ENCODE measurements at regions not wholly inside any gene's neighbourhood (a gene's known extent, or its start where the extent isn't known, plus 50 kb on each side); places are given as distances from the start of the nearest gene placed in this dataset.

DNA sequence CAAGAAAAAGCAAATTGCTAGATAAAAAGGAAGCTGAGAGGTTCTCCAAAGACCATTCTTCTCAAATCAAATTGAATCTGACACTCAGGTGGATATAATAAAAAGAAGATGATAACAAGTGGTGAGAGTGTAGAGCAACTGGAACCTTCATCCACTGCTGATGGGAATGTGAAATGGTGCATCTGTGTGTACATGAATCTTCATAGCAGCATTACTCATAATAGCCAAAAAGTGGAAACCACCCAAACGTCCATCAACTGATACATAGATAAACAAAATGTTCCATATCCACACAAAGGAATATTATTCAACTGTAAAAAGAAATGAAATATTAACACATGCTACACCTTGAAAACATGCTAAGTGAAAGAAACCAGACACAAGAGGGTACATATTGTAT, 357.2 kb upstream of the EPHA4 start:
- Histone ChIP-seq H3K36me3 (replicated peaks in 1 of 2; ENCODE audit: control insufficient read depth in 1 of 2, insufficient read depth in 2 of 2, low read length in 2 of 2) (no peaks in the 10 kb centered on the region), H3K79me2 (ENCODE audit: insufficient read depth, low read length) (no peaks in the 10 kb centered on the region), H3K27ac (ENCODE audit: low read depth in 1 of 2, low read length in 2 of 2) (no peak overlapping the region), H4K20me1 (ENCODE audit: insufficient read depth, low read length) (no peaks in the 10 kb centered on the region), H3K9ac (ENCODE audit: insufficient read depth, low read length, poor library complexity, severe bottlenecking) (no peak overlapping the region), H3K4me1 (ENCODE audit: control insufficient read depth in 1 of 2, insufficient read depth in 2 of 2, low read length in 2 of 2) (no peaks in the 10 kb centered on the region), H3K4me3 (replicated peaks in 1 of 3; ENCODE audit: low read depth in 2 of 3, low read length in 3 of 3) (no peak overlapping the region), H3K4me2 (replicated peaks; ENCODE audit: extremely low read depth, low read length, poor library complexity, severe bottlenecking) (no peak overlapping the region), H3K9me3 (replicated peaks in 1 of 2; ENCODE audit: control insufficient read depth in 1 of 2, insufficient read depth in 1 of 2, low read length in 2 of 2) (no peaks in the 10 kb centered on the region), H2AFZ (ENCODE audit: insufficient read depth, low read depth, low read length, poor library complexity, severe bottlenecking) (no peak overlapping the region), H3K27me3 (ENCODE audit: control insufficient read depth in 2 of 2, insufficient read depth in 2 of 2, low read length in 2 of 2) (no peaks in the 10 kb centered on the region)
- intact Hi-C loops (cut with micrococcal nuclease): no loop called here
- WGBS (ENCODE audit: insufficient coverage): no CpG with 5 or more reads among the region's 1 CpG
- Mint-ChIP-seq H3K27me3 (ENCODE audit: low read depth in 3 of 3) (no peaks in the 10 kb centered on the region), H3K4me3 (no peak overlapping the region), H3K36me3 (no peaks in the 10 kb centered on the region), H3K9me3 (peaks cover 0 to 5% (median 1%) of the 10 kb centered on the region in 7 donors), H3K4me1 (no peaks in the 10 kb centered on the region), H3K27ac (no peak overlapping the region)
- no peak for DNase-seq
- TF ChIP-seq, protein P1, sequence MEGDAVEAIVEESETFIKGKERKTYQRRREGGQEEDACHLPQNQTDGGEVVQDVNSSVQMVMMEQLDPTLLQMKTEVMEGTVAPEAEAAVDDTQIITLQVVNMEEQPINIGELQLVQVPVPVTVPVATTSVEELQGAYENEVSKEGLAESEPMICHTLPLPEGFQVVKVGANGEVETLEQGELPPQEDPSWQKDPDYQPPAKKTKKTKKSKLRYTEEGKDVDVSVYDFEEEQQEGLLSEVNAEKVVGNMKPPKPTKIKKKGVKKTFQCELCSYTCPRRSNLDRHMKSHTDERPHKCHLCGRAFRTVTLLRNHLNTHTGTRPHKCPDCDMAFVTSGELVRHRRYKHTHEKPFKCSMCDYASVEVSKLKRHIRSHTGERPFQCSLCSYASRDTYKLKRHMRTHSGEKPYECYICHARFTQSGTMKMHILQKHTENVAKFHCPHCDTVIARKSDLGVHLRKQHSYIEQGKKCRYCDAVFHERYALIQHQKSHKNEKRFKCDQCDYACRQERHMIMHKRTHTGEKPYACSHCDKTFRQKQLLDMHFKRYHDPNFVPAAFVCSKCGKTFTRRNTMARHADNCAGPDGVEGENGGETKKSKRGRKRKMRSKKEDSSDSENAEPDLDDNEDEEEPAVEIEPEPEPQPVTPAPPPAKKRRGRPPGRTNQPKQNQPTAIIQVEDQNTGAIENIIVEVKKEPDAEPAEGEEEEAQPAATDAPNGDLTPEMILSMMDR (IDR thresholded peaks at IDR 0.05): no peak

DNA sequence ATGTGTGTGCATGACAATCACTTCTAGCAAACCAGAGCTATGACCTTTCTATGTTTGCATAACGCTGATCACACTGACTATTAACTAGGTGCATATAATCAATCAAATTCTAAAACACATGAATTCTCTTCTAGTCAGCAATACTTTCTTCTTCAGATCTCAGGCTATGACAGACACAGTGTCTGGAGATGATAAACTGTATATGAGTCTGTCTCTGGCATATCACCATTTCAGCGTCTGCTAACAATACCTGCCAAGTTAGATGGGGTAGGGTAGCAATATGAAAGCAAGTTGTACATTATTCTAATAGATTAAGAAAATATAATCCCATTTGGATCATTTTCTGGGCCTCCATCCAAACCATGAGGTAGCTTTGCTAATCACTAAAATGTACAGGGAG, 354.2 kb upstream of the EPHA4 start:
- Histone ChIP-seq H3K9ac (ENCODE audit: insufficient read depth, low read length, poor library complexity, severe bottlenecking) (no peak overlapping the region), H3K9me3 (replicated peaks in 1 of 2; ENCODE audit: control insufficient read depth in 1 of 2, insufficient read depth in 1 of 2, low read length in 2 of 2) (no peaks in the 10 kb centered on the region), H3K27ac (ENCODE audit: low read depth in 1 of 2, low read length in 2 of 2) (no peak overlapping the region), H3K4me3 (replicated peaks in 1 of 3; ENCODE audit: low read depth in 2 of 3, low read length in 3 of 3) (no peak overlapping the region), H3K4me2 (replicated peaks; ENCODE audit: extremely low read depth, low read length, poor library complexity, severe bottlenecking) (no peak overlapping the region), H3K27me3 (ENCODE audit: control insufficient read depth in 2 of 2, insufficient read depth in 2 of 2, low read length in 2 of 2) (no peaks in the 10 kb centered on the region), H3K4me1 (ENCODE audit: control insufficient read depth in 1 of 2, insufficient read depth in 2 of 2, low read length in 2 of 2) (no peaks in the 10 kb centered on the region), H4K20me1 (ENCODE audit: insufficient read depth, low read length) (no peaks in the 10 kb centered on the region), H2AFZ (ENCODE audit: insufficient read depth, low read depth, low read length, poor library complexity, severe bottlenecking) (no peak overlapping the region), H3K79me2 (ENCODE audit: insufficient read depth, low read length) (no peaks in the 10 kb centered on the region), H3K36me3 (replicated peaks in 1 of 2; ENCODE audit: control insufficient read depth in 1 of 2, insufficient read depth in 2 of 2, low read length in 2 of 2) (no peaks in the 10 kb centered on the region)
- H3K4me1 Mint-ChIP-seq: no peaks in the 10 kb centered on the region
- no peak overlapping the region for H3K27ac Mint-ChIP-seq
- TF ChIP-seq, protein P1 (IDR thresholded peaks at IDR 0.05): no peak
- H3K9me3 Mint-ChIP-seq: peaks cover 0 to 5% (median 1%) of the 10 kb centered on the region in 7 donors
- no peaks in the 10 kb centered on the region for H3K27me3 Mint-ChIP-seq (ENCODE audit: low read depth in 3 of 3)
- intact Hi-C loops (cut with micrococcal nuclease): no loop called here
- no peak for DNase-seq
- WGBS (ENCODE audit: insufficient coverage): no CpG with 5 or more reads among the region's 2 CpGs
- no peaks in the 10 kb centered on the region for H3K36me3 Mint-ChIP-seq
- no peak overlapping the region for H3K4me3 Mint-ChIP-seq

Measured in CD14-positive monocyte (primary cell).